Stimulated activated CD8-positive, alpha-beta memory T cell treated with anti-CD3 and anti-CD28 coated beads, Interleukin-7, amount 100 ng/mL, for 48 hours (primary cell): ENCODE measurements at regions not wholly inside any gene's neighbourhood (a gene's known extent, or its start where the extent isn't known, plus 50 kb on each side); places are given as distances from the start of the nearest gene placed in this dataset.
"Not testable (repeated sequence)": the region's sequence is repeated elsewhere in the genome, so short reads cannot be mapped to it uniquely, and the experiment has no call there.

Experiments used
- DNase-seq, 2 donors: peaks; one replicate each; pipeline ENCODE4 v3.0.0-alpha.2; 2020; ENCODE audit warnings: low read depth in 1 of 2; ENCODE audit errors: extremely low read depth in 1 of 2

GRCh38 chr3:24545887-24546286, 51.2 kb upstream of the THRB start:
- DNase-seq = no peak

DNA sequence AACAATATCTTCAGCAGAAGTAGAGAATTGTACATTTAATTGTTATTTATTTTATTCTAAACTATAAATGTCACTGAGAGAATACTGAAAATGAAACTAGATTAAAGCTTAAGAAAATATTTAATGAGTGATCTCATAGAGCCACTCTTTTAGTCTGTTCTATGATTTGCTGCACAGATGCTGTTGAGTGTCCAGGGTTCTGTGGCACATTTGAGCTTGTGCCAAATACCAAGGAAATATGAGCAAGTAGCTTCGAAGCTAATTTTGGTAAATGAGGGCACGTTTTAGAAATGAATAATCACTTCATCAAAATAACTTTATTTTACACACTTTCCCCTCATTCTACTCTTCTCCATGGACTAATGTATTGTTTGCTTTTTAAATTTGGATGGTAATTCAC, 53.6 kb upstream of the THRB start:
- DNase-seq = no peak

DNA sequence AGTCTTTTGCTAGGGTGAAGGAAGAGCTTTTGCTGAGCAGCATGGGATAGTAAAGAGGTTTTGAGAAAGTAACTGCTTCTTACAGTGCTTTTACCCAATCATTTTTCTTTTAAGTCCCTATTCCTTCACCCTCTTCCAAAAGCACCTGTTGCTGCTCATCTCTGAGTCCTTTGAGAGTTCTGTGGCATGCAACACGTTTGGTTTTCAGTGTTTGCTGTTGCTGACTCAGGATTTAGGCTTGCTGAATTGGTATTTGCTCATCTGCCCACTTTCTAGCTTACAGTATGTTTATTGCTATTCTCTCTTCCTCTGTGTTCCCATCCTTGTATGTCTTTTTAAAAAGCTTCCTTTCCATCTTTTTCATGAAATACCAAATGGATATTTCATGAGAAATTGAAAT, 55.9 kb upstream of the THRB start:
- no peak for DNase-seq

- no peak for DNase-seq
These were observed 57.0 kb upstream of the THRB start for GRCh38 chr3:24551626-24552025.

GRCh38 chr3:24562895-24563294, 68.2 kb upstream of the THRB start:
- no peak for DNase-seq

DNA sequence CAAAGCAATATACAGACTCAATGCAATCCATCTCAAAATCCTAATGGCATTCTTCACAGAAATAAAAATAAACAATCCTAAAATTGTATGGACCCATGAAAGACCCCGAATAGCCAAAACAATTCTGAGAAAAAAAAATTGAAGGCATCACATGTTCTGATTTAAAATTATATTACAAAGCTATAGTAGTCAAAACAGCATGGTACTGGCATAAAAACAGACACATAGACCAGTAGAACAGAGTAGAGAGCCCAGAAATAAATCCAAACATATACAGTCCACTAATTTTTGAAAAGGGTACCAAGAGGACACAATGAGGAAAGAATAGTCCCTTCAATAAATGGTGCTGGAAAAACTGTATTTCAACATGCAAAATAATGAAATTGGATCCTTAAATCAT, 70.4 kb upstream of the THRB start:
- DNase-seq = no peak

- no peak for DNase-seq
These were observed 71.0 kb upstream of the THRB start for GRCh38 chr3:24565656-24566055.

- no peak for DNase-seq
These were observed 72.3 kb upstream of the THRB start for GRCh38 chr3:24566927-24567326.

DNA sequence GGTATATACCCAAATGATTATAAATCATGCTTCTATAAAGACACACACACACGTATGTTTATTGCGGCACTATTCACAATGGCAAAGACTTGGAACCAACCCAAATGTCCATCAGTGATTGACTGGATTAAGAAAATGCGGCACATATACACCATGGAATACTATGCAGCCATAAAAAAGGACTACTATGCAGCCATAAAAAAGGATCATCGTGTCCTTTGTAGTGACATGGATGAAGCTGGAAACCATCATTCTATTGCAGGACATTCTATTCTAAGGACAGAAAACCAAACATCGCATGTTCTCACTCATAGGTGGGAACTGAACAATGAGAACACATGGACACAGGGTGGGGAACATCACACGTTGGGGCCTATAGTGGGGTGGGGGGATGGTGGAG, 77.8 kb upstream of the THRB start:
- not testable (repeated sequence) for DNase-seq

DNA sequence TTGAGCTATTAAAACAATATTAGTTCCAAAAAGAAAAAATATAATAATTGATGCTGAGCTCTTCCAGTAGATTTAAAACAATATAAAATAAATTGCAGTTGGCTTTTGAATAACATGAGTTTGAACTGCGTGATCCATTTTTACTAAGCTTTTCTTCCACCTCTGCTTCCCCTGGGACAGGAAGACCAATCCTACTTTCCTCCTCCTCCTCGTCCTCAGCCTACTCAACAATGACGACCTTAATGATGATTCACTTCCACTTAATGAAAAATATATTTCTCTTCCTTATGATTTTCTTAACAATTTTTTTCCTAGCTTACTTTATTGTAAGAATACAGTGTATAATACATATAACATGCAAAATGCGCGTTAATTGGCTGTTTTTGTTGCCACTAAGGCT, 78.9 kb upstream of the THRB start:
- DNase-seq = no peak

DNA sequence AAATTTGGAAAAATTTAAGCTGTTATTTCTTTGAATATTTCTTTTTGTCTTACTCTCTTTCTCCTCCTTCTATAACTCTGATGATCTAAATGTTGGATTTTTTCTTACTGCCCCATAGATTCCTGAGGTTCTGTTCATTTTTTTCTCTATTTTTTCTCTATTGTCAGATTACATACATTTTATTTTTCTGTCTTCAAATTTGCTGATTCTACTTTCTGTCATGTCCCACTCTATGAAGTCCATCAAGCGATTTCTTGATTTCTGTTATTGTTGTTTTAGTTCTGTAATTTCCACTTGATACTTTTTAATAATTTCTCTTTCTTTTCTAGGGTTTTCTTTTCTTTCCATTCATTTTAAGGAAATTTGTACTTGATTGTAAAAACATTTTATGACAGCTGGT, 83.7 kb upstream of the THRB start:
- DNase-seq = no peak

GRCh38 chr3:24578951-24579421, 84.3 kb upstream of the THRB start:
- no peak for DNase-seq

DNA sequence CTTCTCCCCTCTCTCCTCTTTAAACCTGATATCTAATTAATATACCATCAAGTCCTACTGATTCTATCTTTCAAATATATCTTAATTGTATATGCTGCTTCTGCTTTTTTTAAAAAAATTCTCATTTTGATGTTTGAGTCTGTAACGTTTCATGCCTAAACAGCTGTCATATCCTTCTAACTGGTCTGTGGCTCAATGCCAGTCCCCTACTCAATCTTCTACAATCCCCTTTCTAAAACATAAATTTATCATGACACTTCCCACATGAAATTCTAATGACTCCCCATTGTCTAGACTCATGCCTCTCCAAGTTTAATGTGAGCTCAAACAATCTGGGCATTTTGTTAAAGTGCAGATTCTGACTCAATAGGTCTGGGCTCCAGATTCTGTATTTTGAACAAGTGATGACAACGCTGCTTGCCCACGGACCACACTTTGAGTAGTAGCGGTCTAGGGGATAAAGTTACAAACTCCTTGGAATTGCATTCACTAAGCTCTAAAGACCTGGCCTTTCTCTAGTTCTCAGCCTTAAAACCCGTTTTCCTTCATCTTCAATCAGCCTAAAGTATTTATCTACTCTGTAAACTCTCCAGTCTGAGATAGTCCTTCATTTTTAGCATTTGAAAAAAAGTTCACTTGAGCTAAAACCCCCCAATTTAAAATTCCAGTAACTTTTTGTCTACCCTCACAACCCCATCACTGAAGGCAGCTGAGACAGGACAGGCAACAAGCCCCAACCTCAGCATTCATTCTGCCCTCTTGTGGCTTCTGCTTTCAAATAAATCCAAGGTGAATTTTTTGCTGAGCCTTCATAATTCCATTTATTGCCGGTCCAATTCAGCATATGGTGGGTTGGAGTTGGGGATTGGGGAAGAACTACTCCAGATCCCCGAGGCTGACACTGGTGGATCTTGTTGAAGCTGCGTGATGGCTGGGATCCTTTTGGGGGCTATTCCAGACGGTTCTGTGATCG, 88.1 kb upstream of the THRB start:
- DNase-seq = no peak

- no peak for DNase-seq
These were observed 92.3 kb upstream of the THRB start for GRCh38 chr3:24586920-24587319.

- no peak for DNase-seq
These were observed 94.2 kb upstream of the THRB start for GRCh38 chr3:24588629-24589512.

DNA sequence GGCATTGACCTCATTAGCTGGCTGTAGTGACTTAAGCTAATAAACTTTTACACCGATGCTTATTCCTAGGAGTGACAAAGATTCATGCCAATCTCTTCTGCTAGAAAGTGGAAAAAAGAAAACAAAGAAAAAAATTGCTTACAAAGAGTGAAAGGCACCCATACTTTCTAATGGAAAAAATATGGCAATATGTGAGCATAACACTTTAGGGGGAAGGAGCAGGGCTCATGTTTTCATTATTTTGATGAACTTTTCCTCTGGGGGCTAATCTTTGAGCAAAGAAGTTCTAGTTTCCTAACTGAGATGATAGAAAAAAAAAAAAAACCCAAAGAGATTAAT, 94.8 kb upstream of the THRB start:
- DNase-seq = no peak

GRCh38 chr3:24589931-24590880, 95.6 kb upstream of the THRB start:
- DNase-seq = no peak

DNA sequence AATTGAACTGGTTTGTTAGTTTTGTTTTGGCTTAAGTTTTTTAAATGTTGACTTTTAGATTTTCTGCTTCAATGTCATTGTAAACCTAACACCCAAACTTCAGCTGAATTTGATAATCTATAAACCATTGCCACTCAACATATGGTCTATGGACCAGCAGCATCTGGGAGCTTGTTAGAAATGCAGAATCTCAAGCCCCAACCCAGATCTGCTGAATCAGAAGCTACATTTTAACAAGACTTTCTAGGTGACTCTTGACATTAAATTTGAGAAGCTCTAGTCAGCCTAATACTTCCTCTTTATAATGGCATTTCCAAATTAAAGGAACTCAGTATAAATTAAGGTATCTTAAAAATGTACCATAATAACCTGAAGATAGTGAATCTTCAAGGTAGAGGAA, 96.5 kb upstream of the THRB start:
- DNase-seq = no peak

DNA sequence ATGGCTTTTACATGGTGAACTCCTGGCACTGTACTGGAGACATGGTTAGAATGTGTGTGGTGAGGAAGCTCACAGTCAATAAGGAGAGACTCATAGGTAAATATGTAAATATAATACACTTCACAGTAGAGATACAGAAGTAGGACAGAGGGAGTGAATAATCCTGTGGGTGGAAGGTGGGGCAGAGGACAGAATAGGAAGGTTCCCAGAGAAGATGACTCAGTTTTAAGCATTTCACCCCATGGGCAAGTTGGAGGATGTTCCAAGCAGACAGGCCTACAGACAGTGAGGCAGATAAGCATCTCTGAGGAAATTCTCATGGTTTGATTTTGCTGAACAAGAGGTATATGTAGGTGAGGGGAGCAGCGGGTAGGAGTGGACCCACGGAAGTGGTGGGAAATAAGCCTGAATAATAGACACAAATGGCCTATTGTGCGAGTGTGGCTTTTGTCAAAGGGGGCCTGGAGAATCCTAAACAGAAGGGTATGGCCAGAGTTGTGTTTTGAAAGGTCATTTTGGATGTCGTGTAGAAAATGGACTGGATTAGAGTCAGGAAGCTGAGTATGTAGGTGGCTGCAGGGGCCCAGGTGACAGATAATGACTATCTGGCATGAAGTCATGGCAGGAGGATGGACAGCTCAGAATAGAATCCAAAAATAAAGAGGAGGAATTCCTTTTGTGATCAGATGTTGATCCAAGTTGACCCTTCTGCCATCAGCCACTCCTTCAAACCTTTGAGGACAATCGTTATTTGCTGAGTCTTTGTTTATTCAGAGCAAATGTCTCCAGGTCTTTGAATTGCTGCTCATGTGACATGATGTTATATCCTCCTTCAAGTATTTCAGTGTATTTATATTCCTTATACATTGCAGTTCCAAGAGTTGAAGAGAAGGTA, 97.3 kb upstream of the THRB start:
- no peak for DNase-seq

- no peak for DNase-seq
These were observed 99.5 kb upstream of the THRB start for GRCh38 chr3:24594161-24594560.
